ENCODE measurements at regions not wholly inside any gene's neighbourhood (a gene's known extent, or its start where the extent isn't known, plus 50 kb on each side); places are given as distances from the start of the nearest gene placed in this dataset.

DNA sequence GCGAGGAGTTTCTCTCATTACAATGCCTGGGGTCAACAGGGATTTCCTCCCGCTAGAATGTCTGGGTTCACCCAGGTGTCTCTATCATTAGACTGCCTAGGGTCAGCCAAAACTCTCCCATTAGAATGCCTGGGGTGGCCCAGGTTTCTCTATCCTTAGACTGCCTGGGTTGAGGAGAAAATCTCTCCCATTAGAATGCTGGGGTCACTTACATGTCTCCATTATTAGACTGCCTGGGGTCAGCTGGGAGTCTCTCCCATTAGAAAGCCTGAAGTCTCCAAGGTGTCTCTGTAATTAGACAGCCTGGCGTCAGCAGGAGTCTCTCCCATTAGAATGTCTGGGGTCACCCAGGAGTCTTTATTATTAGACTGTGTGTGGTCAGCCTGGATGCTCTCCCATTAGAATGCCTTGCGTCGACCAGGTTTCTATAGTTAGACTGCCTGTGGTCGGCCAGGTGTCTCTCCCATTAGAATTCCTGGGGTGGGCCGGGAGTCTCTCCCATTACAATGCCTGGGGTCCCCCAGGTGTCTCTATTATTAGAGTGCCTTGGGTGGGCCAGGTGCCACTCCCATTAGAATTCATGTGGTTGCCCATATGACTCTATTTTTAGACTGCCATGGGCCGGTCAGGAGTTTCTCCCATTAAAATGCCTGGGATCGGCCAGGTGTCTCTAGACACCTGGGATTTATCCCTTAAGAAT lies 2272.1 kb downstream of the TP53TG3F start:
- no peak overlapping the region for H3K27ac ChIP-seq
- TF ChIP-seq, protein P1, sequence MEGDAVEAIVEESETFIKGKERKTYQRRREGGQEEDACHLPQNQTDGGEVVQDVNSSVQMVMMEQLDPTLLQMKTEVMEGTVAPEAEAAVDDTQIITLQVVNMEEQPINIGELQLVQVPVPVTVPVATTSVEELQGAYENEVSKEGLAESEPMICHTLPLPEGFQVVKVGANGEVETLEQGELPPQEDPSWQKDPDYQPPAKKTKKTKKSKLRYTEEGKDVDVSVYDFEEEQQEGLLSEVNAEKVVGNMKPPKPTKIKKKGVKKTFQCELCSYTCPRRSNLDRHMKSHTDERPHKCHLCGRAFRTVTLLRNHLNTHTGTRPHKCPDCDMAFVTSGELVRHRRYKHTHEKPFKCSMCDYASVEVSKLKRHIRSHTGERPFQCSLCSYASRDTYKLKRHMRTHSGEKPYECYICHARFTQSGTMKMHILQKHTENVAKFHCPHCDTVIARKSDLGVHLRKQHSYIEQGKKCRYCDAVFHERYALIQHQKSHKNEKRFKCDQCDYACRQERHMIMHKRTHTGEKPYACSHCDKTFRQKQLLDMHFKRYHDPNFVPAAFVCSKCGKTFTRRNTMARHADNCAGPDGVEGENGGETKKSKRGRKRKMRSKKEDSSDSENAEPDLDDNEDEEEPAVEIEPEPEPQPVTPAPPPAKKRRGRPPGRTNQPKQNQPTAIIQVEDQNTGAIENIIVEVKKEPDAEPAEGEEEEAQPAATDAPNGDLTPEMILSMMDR (conservative IDR thresholded peaks at IDR 0.05) = no peak

DNA sequence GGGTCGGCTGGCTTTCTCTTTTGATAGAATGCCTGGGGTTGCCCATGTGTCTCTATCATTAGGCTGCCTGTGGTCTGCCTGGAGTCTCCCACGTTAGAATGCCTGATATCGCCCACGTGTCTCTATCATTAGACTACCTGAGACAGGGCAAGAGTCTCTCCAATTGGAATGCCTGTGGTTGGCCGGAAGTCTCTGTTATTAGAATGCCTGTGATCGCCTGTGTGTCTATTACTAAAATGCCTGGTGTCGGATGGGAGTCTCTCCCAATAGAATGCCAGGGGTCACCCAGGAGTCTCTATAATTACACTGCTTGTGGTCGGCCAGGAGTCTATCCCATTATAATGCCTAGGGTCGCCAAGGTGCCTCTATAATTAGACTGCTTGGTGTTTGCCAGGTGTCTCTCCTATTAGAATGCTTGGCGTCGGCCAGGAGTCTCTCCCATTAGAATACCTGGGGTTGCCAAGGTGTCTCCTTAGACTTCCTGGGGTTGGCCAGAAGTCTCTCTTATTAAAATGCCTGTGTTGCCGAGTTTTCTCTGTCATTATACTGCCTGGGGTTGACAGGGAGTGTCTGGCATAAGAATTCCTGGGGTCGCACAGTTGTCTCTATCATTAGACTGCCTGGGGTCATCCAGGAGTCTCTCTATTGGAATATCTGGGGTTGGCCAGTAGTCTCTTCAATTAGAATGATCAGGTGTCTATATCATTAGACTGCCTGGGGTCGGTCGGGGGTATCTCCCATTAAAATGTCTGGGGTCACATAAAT lies 2272.8 kb downstream of the TP53TG3F start:
- H3K27ac ChIP-seq = no peak overlapping the region
- TF ChIP-seq, protein P1 (conservative IDR thresholded peaks at IDR 0.05) = no peak

DNA sequence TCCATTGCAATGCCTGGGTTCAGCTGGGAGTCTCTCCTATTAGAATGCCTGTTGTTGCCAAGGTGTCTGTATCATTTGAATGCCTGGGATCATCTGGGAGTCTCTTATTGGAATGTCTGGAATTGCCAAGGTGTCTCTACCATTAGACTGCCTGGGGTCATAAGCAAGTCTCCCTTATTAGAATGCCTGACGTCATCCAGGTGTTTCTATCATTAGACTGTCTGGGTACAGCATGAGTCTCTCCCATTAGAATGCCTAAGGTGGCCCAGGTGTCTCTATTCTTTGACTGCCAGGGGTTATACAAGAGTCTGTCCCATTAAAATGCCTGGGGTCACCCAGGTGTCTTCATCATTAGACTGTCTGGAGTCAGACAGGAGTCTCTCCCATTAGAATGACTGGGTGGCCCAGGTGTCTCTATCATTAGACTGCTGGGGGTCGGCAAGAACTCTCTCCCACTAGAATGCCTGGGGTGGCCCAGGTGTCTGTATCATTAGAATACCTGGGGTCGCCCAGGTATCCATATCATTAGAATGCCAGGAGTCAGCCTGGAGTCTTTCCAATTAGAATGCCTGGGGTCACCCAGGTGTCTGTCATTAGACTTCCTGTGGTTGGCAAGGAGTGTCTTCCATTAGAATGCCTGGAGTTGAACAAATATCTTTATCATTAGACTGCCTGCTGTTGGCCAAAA lies 2274.0 kb downstream of the TP53TG3F start:
- H3K27ac ChIP-seq = no peak overlapping the region

DNA sequence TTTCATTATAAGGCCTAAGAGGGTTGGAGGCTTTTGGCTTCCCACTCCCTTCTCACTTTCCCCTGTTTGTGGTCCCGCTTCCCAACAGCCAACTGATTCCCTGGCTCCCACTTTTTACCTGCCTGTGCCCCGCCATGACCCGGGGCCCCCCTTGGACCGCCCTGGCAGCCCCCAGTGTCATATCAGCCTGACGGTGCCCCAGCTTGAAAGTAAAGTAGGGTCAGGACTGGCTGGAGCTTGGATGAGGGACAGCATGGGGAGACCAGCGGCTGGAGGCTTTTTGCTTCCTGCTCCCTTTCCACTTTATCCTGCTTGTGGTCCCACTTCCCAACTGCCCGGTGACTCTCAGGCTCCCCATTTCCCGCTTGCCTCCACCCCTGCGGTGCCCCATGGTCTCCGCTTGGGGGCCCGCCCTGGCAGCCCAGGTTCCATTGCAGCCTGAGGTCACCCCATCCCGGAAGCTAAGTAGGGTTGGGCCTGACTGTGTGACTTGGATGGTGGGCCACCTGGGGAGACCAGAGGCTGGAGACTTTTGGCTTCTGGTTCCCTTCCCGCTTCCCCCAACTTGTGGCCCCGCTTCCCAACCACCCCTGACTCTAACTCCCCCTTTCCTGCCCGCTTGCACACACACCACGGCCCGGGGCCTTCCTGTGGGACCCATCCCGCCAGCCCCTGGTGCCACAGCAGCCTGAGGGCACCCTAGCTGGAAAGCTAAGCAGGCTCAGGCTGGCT lies 2274.7 kb downstream of the TP53TG3F start:
- TF ChIP-seq, protein P1 (conservative IDR thresholded peaks at IDR 0.05) = no peak
- H3K27ac ChIP-seq = no peak overlapping the region

More for the DNA sequence above, 2274.0 kb downstream of the TP53TG3F start:
- TF ChIP-seq, protein P1 (conservative IDR thresholded peaks at IDR 0.05) = no peak

DNA sequence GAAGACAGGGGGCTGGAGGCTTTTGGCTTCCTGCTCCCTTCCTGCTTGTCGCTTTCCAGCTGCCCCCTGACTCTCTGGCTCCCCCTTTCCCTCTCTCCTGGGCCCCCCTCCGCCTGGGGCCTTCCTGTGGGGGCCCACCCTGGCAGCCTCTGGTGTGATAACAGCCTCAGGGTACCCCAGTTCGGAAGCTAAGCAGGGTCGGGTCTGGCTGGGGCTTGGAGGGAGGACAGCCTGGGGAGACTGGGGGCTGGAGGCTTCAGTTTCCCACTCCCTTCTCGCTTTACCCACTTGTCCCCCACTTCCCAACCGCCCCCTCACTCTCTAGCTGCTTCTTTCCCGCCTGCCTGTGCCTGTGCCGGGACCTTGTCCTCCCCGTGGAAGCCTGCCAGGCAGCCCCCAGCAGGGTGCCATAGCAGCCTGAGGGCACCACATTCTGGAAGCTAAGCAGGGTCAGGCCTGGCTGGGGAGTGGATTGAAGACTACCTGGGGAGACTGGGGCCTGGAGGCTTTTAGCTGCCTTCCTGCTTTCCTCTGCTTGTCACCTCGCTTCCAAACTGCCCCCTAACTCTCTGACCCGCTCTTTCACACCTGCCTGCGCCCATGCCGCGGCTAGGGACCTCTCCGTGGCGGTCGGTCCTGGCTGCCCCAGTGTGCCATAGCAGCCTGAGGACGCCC lies 2275.5 kb downstream of the TP53TG3F start:
- TF ChIP-seq, protein P1 (conservative IDR thresholded peaks at IDR 0.05) = no peak
- H3K27ac ChIP-seq = no peak overlapping the region

DNA sequence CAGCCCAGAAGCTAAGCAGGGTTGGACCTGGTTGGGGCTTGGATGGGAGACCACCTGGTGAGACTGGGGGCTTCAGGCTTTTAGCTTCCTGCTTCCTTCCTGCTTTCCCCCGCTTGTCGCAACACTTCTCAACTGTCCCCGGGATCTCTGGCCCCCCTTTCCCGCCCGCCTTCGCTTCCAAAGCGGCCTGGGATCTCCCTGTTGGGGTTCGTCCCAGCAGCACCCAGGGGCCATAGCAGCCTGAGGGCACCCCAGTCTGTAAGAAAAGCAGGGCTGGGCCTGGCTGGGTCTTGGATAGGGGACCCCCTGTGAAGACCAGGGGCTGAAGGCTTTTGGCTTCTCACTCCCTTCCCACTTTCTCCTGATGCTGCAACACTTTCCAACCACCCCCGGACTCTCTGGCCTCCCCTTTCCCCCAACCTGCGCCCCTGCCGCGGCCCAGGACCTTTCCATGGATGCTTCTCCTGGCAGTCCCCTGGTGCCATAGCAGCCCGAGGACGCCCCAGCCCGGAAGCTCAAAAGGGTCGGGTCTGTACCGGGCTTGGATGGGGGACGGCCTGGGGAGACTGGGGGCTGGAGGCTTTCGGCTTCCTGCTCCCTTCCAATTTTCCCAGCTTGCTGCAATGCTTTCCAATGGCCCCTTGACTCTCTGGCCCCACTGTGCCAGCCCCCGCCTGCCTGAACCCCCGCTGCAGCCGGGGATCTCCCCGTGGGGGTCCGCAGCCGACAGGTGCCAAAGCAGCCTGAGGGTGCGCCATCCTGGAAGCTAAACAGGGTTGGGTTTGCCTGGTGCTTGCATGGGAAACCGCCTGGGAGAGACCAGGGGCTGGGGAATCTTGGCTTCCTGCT lies 2276.2 kb downstream of the TP53TG3F start:
- TF ChIP-seq, protein P1 (conservative IDR thresholded peaks at IDR 0.05) = no peak
- no peak overlapping the region for H3K27ac ChIP-seq

All from VCaP (cell line).